Small intestine (tissue), 7 donors: ENCODE measurements at regions not wholly inside any gene's neighbourhood (a gene's known extent, or its start where the extent isn't known, plus 50 kb on each side); places are given as distances from the start of the nearest gene placed in this dataset.

Source experiments
- DNase-seq, 2 donors: peaks; one replicate each; pipeline versions ENCODE4 v3.0.0 to v3.0.0-alpha.2; 2013
- FAIRE-seq: peaks from 2 replicates; lab custom pipeline; 2012; peaks lifted over from hg19 to GRCh38; lab: Jason Lieb, UNC
- H3K27ac ChIP-seq, 3 donors: one replicate each; pipeline ENCODE4 v1.5.1; 2013; ENCODE audit warnings: low read length in 2 of 3, mild to moderate bottlenecking in 2 of 3, control low read depth in 1 of 3, inconsistent platforms in 1 of 3, low read depth in 1 of 3, moderate library complexity in 1 of 3
- H3K27me3 ChIP-seq, 3 donors: one replicate each; pipeline ENCODE4 v1.6.1; 2013; ENCODE audit warnings: low read length in 3 of 3, inconsistent platforms in 1 of 3; ENCODE audit not compliant: control insufficient read depth in 3 of 3, insufficient read depth in 3 of 3
- H3K36me3 ChIP-seq, 3 donors: one replicate each; pipeline ENCODE4 v1.6.1; 2013; ENCODE audit warnings: low read length in 3 of 3, inconsistent platforms in 1 of 3, low read depth in 1 of 3, mild to moderate bottlenecking in 1 of 3, moderate library complexity in 1 of 3; ENCODE audit not compliant: control insufficient read depth in 3 of 3, insufficient read depth in 2 of 3
- H3K4me1 ChIP-seq, 3 donors: one replicate each; pipeline ENCODE4 v1.6.1; 2013; ENCODE audit warnings: low read length in 2 of 3, inconsistent platforms in 1 of 3, low read depth in 1 of 3, mild to moderate bottlenecking in 1 of 3, moderate library complexity in 1 of 3; ENCODE audit not compliant: control insufficient read depth in 3 of 3, insufficient read depth in 2 of 3
- H3K4me3 ChIP-seq, 3 donors: one replicate each; pipeline ENCODE4 v1.5.1; 2013; ENCODE audit warnings: low read length in 3 of 3, control low read depth in 1 of 3, inconsistent platforms in 1 of 3, low read depth in 1 of 3, mild to moderate bottlenecking in 1 of 3, moderate library complexity in 1 of 3
- H3K9me3 ChIP-seq, 2 donors: one replicate each; pipeline ENCODE4 v1.6.1; 2013; ENCODE audit warnings: low read depth in 1 of 2, low read length in 1 of 2; ENCODE audit not compliant: control insufficient read depth in 2 of 2, insufficient read depth in 1 of 2
- WGBS, 3 donors: extraction: QIAGEN DNeasy Blood & Tissue Kit; methylation state at CpG; one replicate each; pipeline ENCODE4 v1.1.7; 2013; 5-methylcytosine and 5-hydroxymethylcytosine counted together
- donor health status: healthy with polysubstance abuse.
- donor health status: control.
- donor health status: control.
- donor health status: Bipolar disorder and iron deficiency.
- donor health status: healthy.

GRCh38 chr6:100126790-100127484, 132.9 kb upstream of the MCHR2 start:
- Histone ChIP-seq H3K27me3 (peaks cover 0 to under 1% (median 0%) of the 10 kb centered on the region in 3 donors), H3K4me3 (no peak overlapping the region), H3K27ac (no peak overlapping the region), H3K36me3 (no peaks in the 10 kb centered on the region), H3K9me3 (peaks cover 0 to 4% of the 10 kb centered on the region in 2 donors), H3K4me1 (no peaks in the 10 kb centered on the region)
- DNase-seq = no peak
- WGBS, 3 donors = 44 to 53% (median 45%) methylated on average over 6 of the region's 6 CpGs
- no peak for FAIRE-seq

GRCh38 chr6:100121854-100122609, 128.0 kb upstream of the MCHR2 start:
- Histone ChIP-seq H3K4me1 (no peaks in the 10 kb centered on the region), H3K36me3 (no peaks in the 10 kb centered on the region), H3K4me3 (no peak overlapping the region), H3K9me3 (no peaks in the 10 kb centered on the region), H3K27ac (no peak overlapping the region), H3K27me3 (no peaks in the 10 kb centered on the region)
- WGBS, 3 donors = 79 to 87% (median 80%) methylated on average over 2 of the region's 2 CpGs
- no peak for FAIRE-seq
- no peak for DNase-seq

- Histone ChIP-seq H3K4me1 (no peaks in the 10 kb centered on the region), H3K4me3 (no peak overlapping the region), H3K27me3 (no peaks in the 10 kb centered on the region), H3K27ac (no peak overlapping the region), H3K9me3 (no peaks in the 10 kb centered on the region), H3K36me3 (no peaks in the 10 kb centered on the region)
- FAIRE-seq = no peak
- 53 to 65% (median 55%) methylated on average over 4 of the region's 4 CpGs for WGBS, 3 donors
- no peak for DNase-seq
Measured at GRCh38 chr6:100119261-100119660, 125.2 kb upstream of the MCHR2 start.

- Histone ChIP-seq H3K36me3 (no peaks in the 10 kb centered on the region), H3K27ac (no peak overlapping the region), H3K4me1 (no peaks in the 10 kb centered on the region), H3K9me3 (no peaks in the 10 kb centered on the region), H3K27me3 (no peaks in the 10 kb centered on the region), H3K4me3 (no peak overlapping the region)
- FAIRE-seq = no peak
- no peak for DNase-seq
- WGBS, 3 donors = 83 to 92% (median 87%) methylated on average over 2 of the region's 2 CpGs
Measured at GRCh38 chr6:100118301-100118700, 124.3 kb upstream of the MCHR2 start.

- Histone ChIP-seq H3K27me3 (no peaks in the 10 kb centered on the region), H3K27ac (no peak overlapping the region), H3K4me1 (no peaks in the 10 kb centered on the region), H3K9me3 (no peaks in the 10 kb centered on the region), H3K36me3 (no peaks in the 10 kb centered on the region), H3K4me3 (no peak overlapping the region)
- DNase-seq (no peak), FAIRE-seq (no peak)
- 69 to 82% (median 71%) methylated on average over 5 of the region's 5 CpGs for WGBS, 3 donors
Measured at GRCh38 chr6:100117680-100118079, 123.7 kb upstream of the MCHR2 start.

- Histone ChIP-seq H3K36me3 (no peaks in the 10 kb centered on the region), H3K27ac (no peak overlapping the region), H3K4me1 (no peaks in the 10 kb centered on the region), H3K27me3 (no peaks in the 10 kb centered on the region), H3K4me3 (no peak overlapping the region), H3K9me3 (no peaks in the 10 kb centered on the region)
- FAIRE-seq = no peak
- DNase-seq = peak; percentile 24 to 56
- 21 to 29% (median 28%) methylated on average over 4 of the region's 4 CpGs for WGBS, 3 donors
Measured at GRCh38 chr6:100116411-100117194, 122.6 kb upstream of the MCHR2 start.

- Histone ChIP-seq H3K9me3 (no peaks in the 10 kb centered on the region), H3K27ac (no peak overlapping the region), H3K36me3 (no peaks in the 10 kb centered on the region), H3K4me3 (no peak overlapping the region), H3K27me3 (no peaks in the 10 kb centered on the region), H3K4me1 (no peaks in the 10 kb centered on the region)
- no peak for FAIRE-seq
- WGBS, 3 donors = 79 to 93% (median 81%) methylated on average over 1 of the region's 1 CpG
- DNase-seq = no peak
Measured at GRCh38 chr6:100115407-100116101, 121.5 kb upstream of the MCHR2 start.
